Astrocyte (in vitro differentiated cells and primary cell): ENCODE measurements at regions not wholly inside any gene's neighbourhood (a gene's known extent, or its start where the extent isn't known, plus 50 kb on each side); places are given as distances from the start of the nearest gene placed in this dataset.

Experiments
- CTCF ChIP-seq: IDR thresholded peaks from 2 replicates; pipeline ENCODE4 v1.5.1; 2011; ENCODE audit warnings: low read depth, mild to moderate bottlenecking, inconsistent platforms, low read length, moderate library complexity; ENCODE audit not compliant: insufficient read depth
- EZH2 ChIP-seq: IDR thresholded peaks from 2 replicates; pipeline ENCODE4 v1.6.1; 2012; ENCODE audit warnings: mild to moderate bottlenecking, low read length, inconsistent platforms; ENCODE audit not compliant: insufficient read depth

DNA sequence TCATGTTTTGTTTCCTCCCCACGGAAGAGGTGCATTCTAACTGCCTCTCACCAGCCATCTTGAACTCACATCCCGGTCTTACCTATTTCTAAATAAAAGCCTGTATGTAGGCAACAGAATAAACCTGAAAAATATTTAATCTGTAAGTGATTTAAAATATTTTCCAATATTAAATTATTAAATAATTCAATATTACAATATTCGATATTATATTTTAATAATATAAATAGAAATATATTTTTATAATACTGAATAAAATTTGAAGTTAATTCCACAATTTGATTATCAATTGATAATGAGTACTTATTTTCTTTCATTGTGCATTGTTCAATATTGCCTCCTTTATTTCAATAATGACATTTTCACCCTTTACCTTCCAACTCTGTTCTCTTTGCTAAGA is 404.4 kb downstream of the CYLC2 start:
- TF ChIP-seq CTCF = no peak
- no peak for TF ChIP-seq EZH2
